Left colon (tissue), 2 donors: ENCODE measurements at regions not wholly inside any gene's neighbourhood (a gene's known extent, or its start where the extent isn't known, plus 50 kb on each side); places are given as distances from the start of the nearest gene placed in this dataset.
A peak's percentile ranks its signal among the peaks of the same experiment; 100 is the strongest.
"Not testable (repeated sequence)": the region's sequence is repeated elsewhere in the genome, so short reads cannot be mapped to it uniquely, and the experiment has no call there.

Experiments
- ATAC-seq: fragments of 200-7000 bp; cut with Tn5 transposase; one replicate; pipeline ENCODE4 v1.9.1; 2020; ENCODE audit warnings: mild to moderate bottlenecking, moderate library complexity
- DNase-seq, 2 donors: peaks; one replicate each; pipeline ENCODE4 v3.0.0-alpha.2; 2020
- intact Hi-C, 2 donors: fragments of 100-400 bp; cut with DNase I in 1 of 2; cut with micrococcal nuclease in 1 of 2; formaldehyde crosslinking; loops; one replicate each; pipeline versions ENCODE4 v1.11.2 to v1.14.0; 2022; cut with DNase I, micrococcal nuclease
- donor health status: DM: no; HTN: no; CAD: no.
- donor health status: DM: yes; HTN: yes; CAD: no.

- intact Hi-C loops, result no loop called here
- ATAC-seq (no peak), DNase-seq (no peak)
These were observed 303.3 kb upstream of the PROX1 start for GRCh38 chr1:213684454-213684853.

GRCh38 chr1:213685992-213686582 lies 301.7 kb upstream of the PROX1 start:
- ATAC-seq, result peak; percentile 44
- intact Hi-C loops, result no loop called here

GRCh38 chr1:213686983-213687382 lies 300.8 kb upstream of the PROX1 start:
- intact Hi-C loops, result no loop called here
- DNase-seq, result no peak
- ATAC-seq, result no peak

More at GRCh38 chr1:213685992-213686582, 301.7 kb upstream of the PROX1 start:
- no peak for DNase-seq

GRCh38 chr1:213687832-213688231 lies 299.9 kb upstream of the PROX1 start:
- DNase-seq, result no peak
- peak; percentile 16 for ATAC-seq
- intact Hi-C loops, result no loop called here

- intact Hi-C loops, result no loop called here
- no peak for ATAC-seq
- no peak for DNase-seq
These were observed 299.1 kb upstream of the PROX1 start for GRCh38 chr1:213688655-213689054.

- ATAC-seq (no peak), DNase-seq (no peak)
- intact Hi-C loops, result no loop called here
These were observed 298.5 kb upstream of the PROX1 start for GRCh38 chr1:213689260-213689659.

GRCh38 chr1:213690341-213690917 lies 297.3 kb upstream of the PROX1 start:
- peak; percentile 69 for ATAC-seq
- intact Hi-C loops, result no loop called here

GRCh38 chr1:213692321-213692720 lies 295.5 kb upstream of the PROX1 start:
- ATAC-seq (peak; percentile 55), DNase-seq (peak in 1 of 2 donors; percentile 27)
- intact Hi-C loops, result no loop called here

More at GRCh38 chr1:213690341-213690917, 297.3 kb upstream of the PROX1 start:
- DNase-seq, result no peak

GRCh38 chr1:213693864-213694263 lies 293.9 kb upstream of the PROX1 start:
- no peak for DNase-seq
- intact Hi-C loops, result no loop called here
- no peak for ATAC-seq

- intact Hi-C loops, result no loop called here
- ATAC-seq (no peak), DNase-seq (no peak)
These were observed 290.5 kb upstream of the PROX1 start for GRCh38 chr1:213697192-213697802.

- ATAC-seq (peak; percentile 76), DNase-seq (no peak)
- intact Hi-C loops, result no loop called here
These were observed 289.6 kb upstream of the PROX1 start for GRCh38 chr1:213698092-213698702.

- intact Hi-C loops, result no loop called here
- ATAC-seq, result no peak
These were observed 285.1 kb upstream of the PROX1 start for GRCh38 chr1:213702703-213703102.

GRCh38 chr1:213704941-213705340 lies 282.8 kb upstream of the PROX1 start:
- DNase-seq (no peak), ATAC-seq (no peak)
- intact Hi-C loops, result no loop called here

More at GRCh38 chr1:213702703-213703102, 285.1 kb upstream of the PROX1 start:
- DNase-seq, result no peak

- ATAC-seq, result peak; percentile 37
- intact Hi-C loops, DNase-seq: not testable (repeated sequence)
These were observed 275.8 kb upstream of the PROX1 start for GRCh38 chr1:213711833-213712490.

- peak in 1 of 2 donors; percentile 13 for DNase-seq
- peak; percentile 81 for ATAC-seq
- intact Hi-C loops, result no loop called here
These were observed 273.1 kb upstream of the PROX1 start for GRCh38 chr1:213714645-213715044.

- DNase-seq (no peak), ATAC-seq (no peak)
- intact Hi-C loops, result no loop called here
These were observed 272.6 kb upstream of the PROX1 start for GRCh38 chr1:213715182-213715581.

- no peak for ATAC-seq
- intact Hi-C loops, result no loop called here
These were observed 268.3 kb upstream of the PROX1 start for GRCh38 chr1:213719462-213719861.

GRCh38 chr1:213720032-213720431 lies 267.7 kb upstream of the PROX1 start:
- no peak for DNase-seq
- no peak for ATAC-seq
- intact Hi-C loops, result no loop called here

More at GRCh38 chr1:213719462-213719861, 268.3 kb upstream of the PROX1 start:
- no peak for DNase-seq

- no peak for DNase-seq
- intact Hi-C loops, result no loop called here
- no peak for ATAC-seq
These were observed 264.6 kb upstream of the PROX1 start for GRCh38 chr1:213723187-213723586.
